ENCODE measurements at regions not wholly inside any gene's neighbourhood (a gene's known extent, or its start where the extent isn't known, plus 50 kb on each side); places are given as distances from the start of the nearest gene placed in this dataset.
A peak's percentile ranks its signal among the peaks of the same experiment; 100 is the strongest.

GRCh38 chr6:63424636-63425035, 104.9 kb upstream of the LGSN start:
- H3K4me1 Mint-ChIP-seq (ENCODE audit: low read depth) = peaks cover 7% of the 10 kb centered on the region

GRCh38 chr6:63425493-63425892, 105.7 kb upstream of the LGSN start:
- Mint-ChIP-seq H3K4me3 (no peak overlapping the region), H3K9me3 (peaks cover 3% of the 10 kb centered on the region), H3K36me3 (ENCODE audit: low read depth) (no peaks in the 10 kb centered on the region), H3K4me1 (ENCODE audit: low read depth) (peaks cover 1% of the 10 kb centered on the region), H3K27ac (no peak overlapping the region), H3K27me3 (ENCODE audit: insufficient read depth) (peaks cover 1% of the 10 kb centered on the region)
- intact Hi-C loops (cut with micrococcal nuclease) = no loop called here
- no peak for DNase-seq (ENCODE audit: low spot score)

More at GRCh38 chr6:63424636-63425035, 104.9 kb upstream of the LGSN start:
- Mint-ChIP-seq H3K27ac (no peak overlapping the region), H3K27me3 (ENCODE audit: insufficient read depth) (peaks cover 1% of the 10 kb centered on the region), H3K4me3 (no peak overlapping the region), H3K36me3 (ENCODE audit: low read depth) (no peaks in the 10 kb centered on the region), H3K9me3 (peaks cover 3% of the 10 kb centered on the region)
- intact Hi-C loops (cut with micrococcal nuclease) = no loop called here
- no peak for DNase-seq (ENCODE audit: low spot score)

GRCh38 chr6:63426844-63427243, 107.1 kb upstream of the LGSN start:
- Mint-ChIP-seq H3K9me3 (peaks cover under 1% of the 10 kb centered on the region), H3K4me1 (ENCODE audit: low read depth) (no peaks in the 10 kb centered on the region), H3K4me3 (no peak overlapping the region), H3K27ac (no peak overlapping the region), H3K36me3 (ENCODE audit: low read depth) (no peaks in the 10 kb centered on the region), H3K27me3 (ENCODE audit: insufficient read depth) (no peaks in the 10 kb centered on the region)
- intact Hi-C loops (cut with micrococcal nuclease) = no loop called here
- no peak for DNase-seq (ENCODE audit: low spot score)

- H3K27ac Mint-ChIP-seq = no peak overlapping the region
- H3K36me3 Mint-ChIP-seq (ENCODE audit: low read depth) = no peaks in the 10 kb centered on the region
- no peaks in the 10 kb centered on the region for H3K4me1 Mint-ChIP-seq (ENCODE audit: low read depth)
- intact Hi-C loops (cut with micrococcal nuclease) = no loop called here
- H3K4me3 Mint-ChIP-seq = no peak overlapping the region
- no peaks in the 10 kb centered on the region for H3K27me3 Mint-ChIP-seq (ENCODE audit: insufficient read depth)
- no peak for DNase-seq (ENCODE audit: low spot score)
- H3K9me3 Mint-ChIP-seq = no peaks in the 10 kb centered on the region
Observed at GRCh38 chr6:63427951-63428350, 108.2 kb upstream of the LGSN start.

GRCh38 chr6:63430985-63431519, 111.3 kb upstream of the LGSN start:
- H3K27me3 Mint-ChIP-seq (ENCODE audit: insufficient read depth) = peaks cover 4% of the 10 kb centered on the region
- DNase-seq (ENCODE audit: low spot score) = no peak
- no peaks in the 10 kb centered on the region for H3K36me3 Mint-ChIP-seq (ENCODE audit: low read depth)
- no peak overlapping the region for H3K4me3 Mint-ChIP-seq
- H3K27ac Mint-ChIP-seq = no peak overlapping the region
- H3K4me1 Mint-ChIP-seq (ENCODE audit: low read depth) = no peaks in the 10 kb centered on the region
- H3K9me3 Mint-ChIP-seq = no peaks in the 10 kb centered on the region
- intact Hi-C loops (cut with micrococcal nuclease) = no loop called here

GRCh38 chr6:63434943-63435342, 115.2 kb upstream of the LGSN start:
- no peak overlapping the region for H3K27ac Mint-ChIP-seq
- DNase-seq (ENCODE audit: low spot score) = no peak
- no peak overlapping the region for H3K4me3 Mint-ChIP-seq
- no peaks in the 10 kb centered on the region for H3K36me3 Mint-ChIP-seq (ENCODE audit: low read depth)
- peaks cover 5% of the 10 kb centered on the region for H3K9me3 Mint-ChIP-seq
- peaks cover 6% of the 10 kb centered on the region for H3K27me3 Mint-ChIP-seq (ENCODE audit: insufficient read depth)
- intact Hi-C loops (cut with micrococcal nuclease) = no loop called here
- no peaks in the 10 kb centered on the region for H3K4me1 Mint-ChIP-seq (ENCODE audit: low read depth)

GRCh38 chr6:63436356-63436755, 116.6 kb upstream of the LGSN start:
- Mint-ChIP-seq H3K27ac (no peak overlapping the region), H3K4me1 (ENCODE audit: low read depth) (peaks cover 5% of the 10 kb centered on the region), H3K4me3 (no peak overlapping the region), H3K27me3 (ENCODE audit: insufficient read depth) (peaks cover 6% of the 10 kb centered on the region), H3K36me3 (ENCODE audit: low read depth) (no peaks in the 10 kb centered on the region), H3K9me3 (peaks cover 5% of the 10 kb centered on the region)
- no peak for DNase-seq (ENCODE audit: low spot score)
- intact Hi-C loops (cut with micrococcal nuclease) = no loop called here

GRCh38 chr6:63437058-63437457, 117.3 kb upstream of the LGSN start:
- intact Hi-C loops (cut with micrococcal nuclease) = no loop called here
- Mint-ChIP-seq H3K27ac (no peak overlapping the region), H3K4me3 (no peak overlapping the region), H3K9me3 (peaks cover 5% of the 10 kb centered on the region), H3K36me3 (ENCODE audit: low read depth) (no peaks in the 10 kb centered on the region), H3K27me3 (ENCODE audit: insufficient read depth) (peaks cover 6% of the 10 kb centered on the region), H3K4me1 (ENCODE audit: low read depth) (peaks cover 5% of the 10 kb centered on the region)
- DNase-seq (ENCODE audit: low spot score) = no peak

GRCh38 chr6:63440057-63440456, 120.3 kb upstream of the LGSN start:
- H3K4me1 Mint-ChIP-seq (ENCODE audit: low read depth) = peaks cover 5% of the 10 kb centered on the region
- peaks cover 4% of the 10 kb centered on the region for H3K27me3 Mint-ChIP-seq (ENCODE audit: insufficient read depth)
- no peak overlapping the region for H3K27ac Mint-ChIP-seq
- H3K9me3 Mint-ChIP-seq = peaks cover 5% of the 10 kb centered on the region
- H3K4me3 Mint-ChIP-seq = no peak overlapping the region
- DNase-seq (ENCODE audit: low spot score) = no peak
- intact Hi-C loops (cut with micrococcal nuclease) = no loop called here
- no peaks in the 10 kb centered on the region for H3K36me3 Mint-ChIP-seq (ENCODE audit: low read depth)

- no peaks in the 10 kb centered on the region for H3K36me3 Mint-ChIP-seq (ENCODE audit: low read depth)
- no peak for DNase-seq (ENCODE audit: low spot score)
- no peak overlapping the region for H3K27ac Mint-ChIP-seq
- H3K27me3 Mint-ChIP-seq (ENCODE audit: insufficient read depth) = peaks cover 4% of the 10 kb centered on the region
- H3K4me1 Mint-ChIP-seq (ENCODE audit: low read depth) = peaks cover 5% of the 10 kb centered on the region
- intact Hi-C loops (cut with micrococcal nuclease) = no loop called here
- H3K4me3 Mint-ChIP-seq = no peak overlapping the region
- peaks cover 5% of the 10 kb centered on the region for H3K9me3 Mint-ChIP-seq
Observed at GRCh38 chr6:63440594-63440993, 120.8 kb upstream of the LGSN start.

- intact Hi-C loops (cut with micrococcal nuclease) = no loop called here
- H3K9me3 Mint-ChIP-seq = peaks cover 5% of the 10 kb centered on the region
- no peak overlapping the region for H3K27ac Mint-ChIP-seq
- H3K27me3 Mint-ChIP-seq (ENCODE audit: insufficient read depth) = peaks cover 2% of the 10 kb centered on the region
- no peak for DNase-seq (ENCODE audit: low spot score)
- H3K4me1 Mint-ChIP-seq (ENCODE audit: low read depth) = peaks cover 5% of the 10 kb centered on the region
- H3K36me3 Mint-ChIP-seq (ENCODE audit: low read depth) = no peaks in the 10 kb centered on the region
- H3K4me3 Mint-ChIP-seq = peak overlapping the region; percentile 37
Observed at GRCh38 chr6:63441266-63441956, 121.6 kb upstream of the LGSN start.

- no peak overlapping the region for H3K27ac Mint-ChIP-seq
Observed at GRCh38 chr6:63442870-63443269, 123.1 kb upstream of the LGSN start.

GRCh38 chr6:63444768-63445167, 125.0 kb upstream of the LGSN start:
- Mint-ChIP-seq H3K27me3 (ENCODE audit: insufficient read depth) (peaks cover 2% of the 10 kb centered on the region), H3K9me3 (peaks cover 1% of the 10 kb centered on the region), H3K36me3 (ENCODE audit: low read depth) (no peaks in the 10 kb centered on the region), H3K4me3 (no peak overlapping the region), H3K27ac (no peak overlapping the region), H3K4me1 (ENCODE audit: low read depth) (peaks cover 5% of the 10 kb centered on the region)
- no peak for DNase-seq (ENCODE audit: low spot score)
- intact Hi-C loops (cut with micrococcal nuclease) = no loop called here

More at GRCh38 chr6:63442870-63443269, 123.1 kb upstream of the LGSN start:
- intact Hi-C loops (cut with micrococcal nuclease) = no loop called here
- H3K4me1 Mint-ChIP-seq (ENCODE audit: low read depth) = peaks cover 5% of the 10 kb centered on the region
- no peaks in the 10 kb centered on the region for H3K27me3 Mint-ChIP-seq (ENCODE audit: insufficient read depth)
- peaks cover 5% of the 10 kb centered on the region for H3K9me3 Mint-ChIP-seq
- no peak for DNase-seq (ENCODE audit: low spot score)
- no peak overlapping the region for H3K4me3 Mint-ChIP-seq
- no peaks in the 10 kb centered on the region for H3K36me3 Mint-ChIP-seq (ENCODE audit: low read depth)

GRCh38 chr6:63446405-63446804, 125.9 kb upstream of the LOC128125822 start:
- Mint-ChIP-seq H3K4me1 (ENCODE audit: low read depth) (no peaks in the 10 kb centered on the region), H3K27me3 (ENCODE audit: insufficient read depth) (peaks cover 2% of the 10 kb centered on the region), H3K36me3 (ENCODE audit: low read depth) (no peaks in the 10 kb centered on the region), H3K9me3 (no peaks in the 10 kb centered on the region), H3K27ac (no peak overlapping the region), H3K4me3 (no peak overlapping the region)
- intact Hi-C loops (cut with micrococcal nuclease) = no loop called here
- DNase-seq (ENCODE audit: low spot score) = no peak
